ENCODE measurements at regions not wholly inside any gene's neighbourhood (a gene's known extent, or its start where the extent isn't known, plus 50 kb on each side); places are given as distances from the start of the nearest gene placed in this dataset.

- no peaks in the 10 kb centered on the region for H3K36me3 ChIP-seq (ENCODE audit: control insufficient read depth, insufficient read depth, low read length)
- no peak for DNase-seq
- H3K4me3 ChIP-seq (ENCODE audit: insufficient read depth, low read depth, low read length, poor library complexity, severe bottlenecking): no peak overlapping the region
- no peaks in the 10 kb centered on the region for H3K4me1 ChIP-seq (ENCODE audit: control insufficient read depth, insufficient read depth, low read length, poor library complexity, severe bottlenecking)
- H3K27ac ChIP-seq (ENCODE audit: insufficient read depth, low read length, poor library complexity, severe bottlenecking): no peak overlapping the region
- H3K27me3 ChIP-seq (replicated peaks; ENCODE audit: control insufficient read depth, insufficient read depth, low read length, poor library complexity, severe bottlenecking): no peaks in the 10 kb centered on the region
- no peaks in the 10 kb centered on the region for H3K9me3 ChIP-seq (ENCODE audit: control insufficient read depth, low read length)
Measured at GRCh38 chr5:74141053-74141452, 499.5 kb downstream of the ENC1 start.

GRCh38 chr5:74140409-74140808, 500.1 kb downstream of the ENC1 start:
- Histone ChIP-seq H3K27ac (ENCODE audit: insufficient read depth, low read length, poor library complexity, severe bottlenecking) (no peak overlapping the region), H3K36me3 (ENCODE audit: control insufficient read depth, insufficient read depth, low read length) (no peaks in the 10 kb centered on the region), H3K4me1 (ENCODE audit: control insufficient read depth, insufficient read depth, low read length, poor library complexity, severe bottlenecking) (no peaks in the 10 kb centered on the region), H3K9me3 (ENCODE audit: control insufficient read depth, low read length) (no peaks in the 10 kb centered on the region), H3K27me3 (replicated peaks; ENCODE audit: control insufficient read depth, insufficient read depth, low read length, poor library complexity, severe bottlenecking) (no peaks in the 10 kb centered on the region), H3K4me3 (ENCODE audit: insufficient read depth, low read depth, low read length, poor library complexity, severe bottlenecking) (no peak overlapping the region)
- no peak for DNase-seq

- DNase-seq: no peak
- Histone ChIP-seq H3K9me3 (ENCODE audit: control insufficient read depth, low read length) (no peaks in the 10 kb centered on the region), H3K4me3 (ENCODE audit: insufficient read depth, low read depth, low read length, poor library complexity, severe bottlenecking) (no peak overlapping the region), H3K27me3 (replicated peaks; ENCODE audit: control insufficient read depth, insufficient read depth, low read length, poor library complexity, severe bottlenecking) (no peaks in the 10 kb centered on the region), H3K36me3 (ENCODE audit: control insufficient read depth, insufficient read depth, low read length) (no peaks in the 10 kb centered on the region), H3K4me1 (ENCODE audit: control insufficient read depth, insufficient read depth, low read length, poor library complexity, severe bottlenecking) (no peaks in the 10 kb centered on the region), H3K27ac (ENCODE audit: insufficient read depth, low read length, poor library complexity, severe bottlenecking) (no peak overlapping the region)
Measured at GRCh38 chr5:74139589-74139988, 500.9 kb downstream of the ENC1 start.

DNA sequence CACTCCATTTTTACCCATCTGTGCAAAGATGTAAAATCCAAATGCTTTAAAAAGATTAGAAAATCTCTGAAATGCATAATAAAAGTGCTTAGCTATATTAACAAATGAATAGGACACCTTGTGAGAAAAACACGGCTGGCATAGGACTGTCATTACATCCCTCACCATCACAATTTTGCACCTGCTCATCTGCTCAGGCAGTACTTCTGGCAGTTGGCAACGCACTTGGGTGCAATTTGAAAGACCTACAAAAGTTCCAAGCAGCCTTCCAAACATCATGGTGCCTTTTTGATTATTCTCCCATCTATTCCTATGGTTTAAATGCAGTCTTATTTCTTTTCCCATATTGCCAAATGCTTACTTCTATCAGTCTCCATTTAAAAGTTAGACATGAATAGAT, 501.8 kb downstream of the ENC1 start:
- Histone ChIP-seq H3K9me3 (ENCODE audit: control insufficient read depth, low read length) (no peaks in the 10 kb centered on the region), H3K4me3 (ENCODE audit: insufficient read depth, low read depth, low read length, poor library complexity, severe bottlenecking) (no peak overlapping the region), H3K36me3 (ENCODE audit: control insufficient read depth, insufficient read depth, low read length) (no peaks in the 10 kb centered on the region), H3K27me3 (replicated peaks; ENCODE audit: control insufficient read depth, insufficient read depth, low read length, poor library complexity, severe bottlenecking) (no peaks in the 10 kb centered on the region), H3K27ac (ENCODE audit: insufficient read depth, low read length, poor library complexity, severe bottlenecking) (no peak overlapping the region), H3K4me1 (ENCODE audit: control insufficient read depth, insufficient read depth, low read length, poor library complexity, severe bottlenecking) (no peaks in the 10 kb centered on the region)
- no peak for DNase-seq

DNA sequence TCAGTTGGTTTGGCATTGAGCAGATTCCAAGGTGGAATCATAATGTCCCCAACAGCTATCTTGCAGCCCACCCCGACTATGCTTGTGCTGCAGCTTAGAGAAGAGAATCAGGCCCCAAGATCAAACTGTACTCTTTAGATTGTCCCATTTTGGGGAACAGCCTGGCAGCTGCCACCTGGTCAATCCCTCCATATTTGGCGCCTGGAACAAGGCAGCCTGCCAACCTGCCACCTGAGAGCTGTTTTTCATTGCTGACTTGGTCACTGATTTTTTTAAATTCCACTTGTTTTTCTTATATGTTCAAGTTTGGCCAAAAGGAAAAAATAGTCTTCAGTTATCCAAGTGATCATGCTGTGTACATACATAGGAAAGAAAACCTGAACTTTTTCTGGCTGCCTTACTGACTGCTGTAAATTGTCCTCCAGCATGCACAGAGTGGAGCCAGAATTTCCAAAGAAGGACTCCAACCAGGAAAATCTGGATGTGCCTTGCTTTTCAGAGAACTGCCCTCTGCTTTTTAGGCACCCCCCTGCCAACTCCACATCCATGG, 504.2 kb downstream of the ENC1 start:
- H3K27me3 ChIP-seq (replicated peaks; ENCODE audit: control insufficient read depth, insufficient read depth, low read length, poor library complexity, severe bottlenecking): no peaks in the 10 kb centered on the region
- no peak overlapping the region for H3K4me3 ChIP-seq (ENCODE audit: insufficient read depth, low read depth, low read length, poor library complexity, severe bottlenecking)
- H3K9me3 ChIP-seq (ENCODE audit: control insufficient read depth, low read length): no peaks in the 10 kb centered on the region
- DNase-seq: no peak
- H3K36me3 ChIP-seq (ENCODE audit: control insufficient read depth, insufficient read depth, low read length): no peaks in the 10 kb centered on the region
- H3K4me1 ChIP-seq (ENCODE audit: control insufficient read depth, insufficient read depth, low read length, poor library complexity, severe bottlenecking): no peaks in the 10 kb centered on the region
- H3K27ac ChIP-seq (ENCODE audit: insufficient read depth, low read length, poor library complexity, severe bottlenecking): no peak overlapping the region

- no peak for DNase-seq
- H3K36me3 ChIP-seq (ENCODE audit: control insufficient read depth, insufficient read depth, low read length): no peaks in the 10 kb centered on the region
- H3K27me3 ChIP-seq (replicated peaks; ENCODE audit: control insufficient read depth, insufficient read depth, low read length, poor library complexity, severe bottlenecking): no peaks in the 10 kb centered on the region
- H3K27ac ChIP-seq (ENCODE audit: insufficient read depth, low read length, poor library complexity, severe bottlenecking): no peak overlapping the region
- H3K4me1 ChIP-seq (ENCODE audit: control insufficient read depth, insufficient read depth, low read length, poor library complexity, severe bottlenecking): no peaks in the 10 kb centered on the region
- H3K9me3 ChIP-seq (ENCODE audit: control insufficient read depth, low read length): no peaks in the 10 kb centered on the region
- H3K4me3 ChIP-seq (ENCODE audit: insufficient read depth, low read depth, low read length, poor library complexity, severe bottlenecking): no peak overlapping the region
Measured at GRCh38 chr5:74135033-74135432, 505.5 kb downstream of the ENC1 start.

DNA sequence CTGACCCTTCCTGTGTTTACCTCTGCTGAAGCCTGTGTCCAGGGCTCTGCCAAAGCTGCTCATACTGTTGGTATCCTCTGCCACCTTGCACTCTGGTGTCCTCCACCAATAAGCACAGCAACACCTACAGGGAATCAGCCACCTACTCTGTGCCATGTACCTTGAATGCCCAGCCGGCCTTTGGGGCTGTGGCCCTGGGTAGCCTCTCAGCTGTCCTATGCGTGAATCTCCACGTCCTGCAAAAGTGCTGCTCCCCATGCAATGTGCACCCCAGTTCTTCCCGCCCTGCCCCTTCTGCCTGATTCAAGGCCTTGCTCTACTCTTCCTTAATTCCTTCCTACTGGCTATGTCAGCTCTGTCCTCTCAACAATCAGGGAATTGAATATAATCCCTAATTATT, 506.5 kb downstream of the ARHGEF28 start:
- no peaks in the 10 kb centered on the region for H3K9me3 ChIP-seq (ENCODE audit: control insufficient read depth, low read length)
- no peak overlapping the region for H3K27ac ChIP-seq (ENCODE audit: insufficient read depth, low read length, poor library complexity, severe bottlenecking)
- H3K4me3 ChIP-seq (ENCODE audit: insufficient read depth, low read depth, low read length, poor library complexity, severe bottlenecking): no peak overlapping the region
- H3K27me3 ChIP-seq (replicated peaks; ENCODE audit: control insufficient read depth, insufficient read depth, low read length, poor library complexity, severe bottlenecking): no peaks in the 10 kb centered on the region
- DNase-seq: no peak
- H3K4me1 ChIP-seq (ENCODE audit: control insufficient read depth, insufficient read depth, low read length, poor library complexity, severe bottlenecking): no peaks in the 10 kb centered on the region
- H3K36me3 ChIP-seq (ENCODE audit: control insufficient read depth, insufficient read depth, low read length): no peaks in the 10 kb centered on the region

- Histone ChIP-seq H3K9me3 (ENCODE audit: control insufficient read depth, low read length) (no peaks in the 10 kb centered on the region), H3K4me1 (ENCODE audit: control insufficient read depth, insufficient read depth, low read length, poor library complexity, severe bottlenecking) (no peaks in the 10 kb centered on the region), H3K4me3 (ENCODE audit: insufficient read depth, low read depth, low read length, poor library complexity, severe bottlenecking) (no peak overlapping the region), H3K27ac (ENCODE audit: insufficient read depth, low read length, poor library complexity, severe bottlenecking) (no peak overlapping the region), H3K36me3 (ENCODE audit: control insufficient read depth, insufficient read depth, low read length) (no peaks in the 10 kb centered on the region), H3K27me3 (replicated peaks; ENCODE audit: control insufficient read depth, insufficient read depth, low read length, poor library complexity, severe bottlenecking) (no peaks in the 10 kb centered on the region)
- no peak for DNase-seq
Measured at GRCh38 chr5:74131250-74131649, 505.3 kb downstream of the ARHGEF28 start.

DNA sequence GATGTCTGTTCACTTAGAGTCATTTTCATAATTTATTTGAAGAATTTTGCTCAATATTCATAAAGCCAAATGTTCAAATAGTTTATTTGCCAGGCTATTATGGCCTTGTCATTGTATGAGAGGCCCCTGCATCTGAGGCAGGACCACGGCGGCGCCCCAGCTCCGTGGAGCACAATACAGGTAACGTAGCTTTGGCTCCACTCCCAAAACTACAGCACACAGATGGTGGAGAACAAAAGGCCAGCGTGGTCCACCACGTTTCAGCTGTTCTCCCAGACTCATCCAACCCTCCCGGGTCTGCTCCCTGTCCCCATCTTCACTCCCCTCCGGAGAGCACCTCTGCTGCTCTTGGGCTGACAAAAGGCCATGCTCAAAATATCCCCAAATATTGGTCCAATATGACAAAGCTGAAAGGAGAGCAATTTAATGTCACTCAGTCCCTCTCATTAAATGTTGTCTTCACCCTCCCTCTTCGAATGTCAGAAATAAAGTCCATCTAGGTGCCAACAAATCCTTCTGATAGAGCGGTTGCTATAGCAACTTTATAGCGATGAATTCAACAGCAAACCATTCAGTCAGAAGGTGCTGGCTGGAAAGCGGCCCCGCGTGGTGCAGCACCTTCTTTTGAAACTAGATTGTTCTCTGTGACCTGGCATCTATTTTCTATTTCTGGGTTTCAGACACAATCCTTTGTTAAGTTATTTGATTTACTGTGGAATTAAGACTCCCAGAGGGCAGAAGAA, 504.3 kb downstream of the ARHGEF28 start:
- Histone ChIP-seq H3K27me3 (replicated peaks; ENCODE audit: control insufficient read depth, insufficient read depth, low read length, poor library complexity, severe bottlenecking) (no peaks in the 10 kb centered on the region), H3K9me3 (ENCODE audit: control insufficient read depth, low read length) (no peaks in the 10 kb centered on the region), H3K4me1 (ENCODE audit: control insufficient read depth, insufficient read depth, low read length, poor library complexity, severe bottlenecking) (no peaks in the 10 kb centered on the region), H3K4me3 (ENCODE audit: insufficient read depth, low read depth, low read length, poor library complexity, severe bottlenecking) (no peak overlapping the region), H3K36me3 (ENCODE audit: control insufficient read depth, insufficient read depth, low read length) (no peaks in the 10 kb centered on the region), H3K27ac (ENCODE audit: insufficient read depth, low read length, poor library complexity, severe bottlenecking) (no peak overlapping the region)
- DNase-seq: no peak

GRCh38 chr5:74127381-74128320, 501.7 kb downstream of the ARHGEF28 start:
- H3K9me3 ChIP-seq (ENCODE audit: control insufficient read depth, low read length): no peaks in the 10 kb centered on the region

More at GRCh38 chr5:74127381-74128320, 501.7 kb downstream of the ARHGEF28 start:
- no peak for DNase-seq
- no peaks in the 10 kb centered on the region for H3K27me3 ChIP-seq (replicated peaks; ENCODE audit: control insufficient read depth, insufficient read depth, low read length, poor library complexity, severe bottlenecking)
- no peaks in the 10 kb centered on the region for H3K4me1 ChIP-seq (ENCODE audit: control insufficient read depth, insufficient read depth, low read length, poor library complexity, severe bottlenecking)
- no peak overlapping the region for H3K27ac ChIP-seq (ENCODE audit: insufficient read depth, low read length, poor library complexity, severe bottlenecking)
- no peak overlapping the region for H3K4me3 ChIP-seq (ENCODE audit: insufficient read depth, low read depth, low read length, poor library complexity, severe bottlenecking)
- no peaks in the 10 kb centered on the region for H3K36me3 ChIP-seq (ENCODE audit: control insufficient read depth, insufficient read depth, low read length)

Measured in effector memory CD4-positive, alpha-beta T cell (primary cell).